SU-DHL-6 (cell line): ENCODE measurements at regions not wholly inside any gene's neighbourhood (a gene's known extent, or its start where the extent isn't known, plus 50 kb on each side); places are given as distances from the start of the nearest gene placed in this dataset.

Experiments used
- H2AFZ ChIP-seq: fragments of 200-600 bp; sonication (generic); 2 replicates; pipeline ENCODE4 v1.6.1; 2014; ENCODE audit warnings: low read depth, mild to moderate bottlenecking, moderate library complexity, mixed read lengths, antibody characterized with exemption, low read length; ENCODE audit not compliant: severe bottlenecking
- H3F3A ChIP-seq: fragments of 200-600 bp; shearing (Covaris generic); 2 replicates; pipeline ENCODE4 v1.6.0; 2016; ENCODE audit warnings: antibody characterized with exemption, mild to moderate bottlenecking; ENCODE audit not compliant: insufficient read depth
- H3K27ac ChIP-seq: fragments of 200-600 bp; sonication (generic); 2 replicates; pipeline ENCODE4 v1.5.1; 2016; ENCODE audit warnings: low read depth, mild to moderate bottlenecking, low read length, moderate library complexity, mixed read lengths
- H3K27me3 ChIP-seq: fragments of 200-600 bp; sonication (generic), shearing (Covaris generic); 2 replicates; pipeline ENCODE4 v1.6.0; 2014; ENCODE audit warnings: mild to moderate bottlenecking, low read length
- H3K36me3 ChIP-seq: fragments of 200-600 bp; sonication (generic); 2 replicates; pipeline ENCODE4 v1.6.1; 2014; ENCODE audit warnings: mild to moderate bottlenecking, low read length, mixed read lengths
- H3K4me2 ChIP-seq: fragments of 300-600, 200-600 bp; shearing (Covaris generic), sonication (generic); 2 replicates; pipeline ENCODE4 v1.6.0; 2014; ENCODE audit warnings: low read length, low read depth, mild to moderate bottlenecking; ENCODE audit not compliant: poor library complexity, severe bottlenecking
- H3K4me3 ChIP-seq: fragments of 200-600 bp; sonication (generic); 2 replicates; pipeline ENCODE4 v1.5.1; 2014; ENCODE audit warnings: antibody characterized with exemption, low read length, mild to moderate bottlenecking, mixed read lengths; ENCODE audit not compliant: insufficient read depth, poor library complexity, severe bottlenecking
- H3K79me2 ChIP-seq: fragments of 200-600 bp; sonication (generic); 2 replicates; pipeline ENCODE4 v1.6.1; 2014; ENCODE audit warnings: mild to moderate bottlenecking, low read length, moderate library complexity; ENCODE audit not compliant: insufficient read depth
- H3K9ac ChIP-seq: fragments of 200-600 bp; sonication (generic); 2 replicates; pipeline ENCODE4 v1.7.0; 2014; ENCODE audit warnings: mild to moderate bottlenecking, low read length
- H3K9me2 ChIP-seq: fragments of 200-600 bp; sonication (generic); replicated peaks from 2 replicates; pipeline ENCODE4 v1.6.1; 2014; ENCODE audit warnings: low read length; ENCODE audit not compliant: insufficient read depth
- H3K9me3 ChIP-seq: fragments of 200-600 bp; sonication (generic); 2 replicates; pipeline ENCODE4 v1.6.1; 2014; ENCODE audit warnings: low read length, mixed read lengths; ENCODE audit not compliant: insufficient read depth
- H4K20me1 ChIP-seq: fragments of 200-600 bp; sonication (generic); 2 replicates; pipeline ENCODE4 v1.6.1; 2014; ENCODE audit warnings: low read depth, mild to moderate bottlenecking, antibody characterized with exemption, low read length, moderate library complexity, mixed read lengths
- CTCF ChIP-seq: fragments of 200-600 bp; sonication (generic); IDR thresholded peaks from one replicate; pipeline ENCODE4 v1.5.1; 2017; ENCODE audit warnings: antibody characterized with exemption, mild to moderate bottlenecking, low read length, moderate library complexity; ENCODE audit not compliant: insufficient read depth, poor library complexity, severe bottlenecking
- EZH2phosphoT487 ChIP-seq: fragments of 200-600 bp; sonication (generic), shearing (Covaris generic); conservative IDR thresholded peaks from 2 replicates; pipeline ENCODE4 v1.6.1; 2018; ENCODE audit warnings: mild to moderate bottlenecking, antibody characterized with exemption, low read length, moderate library complexity, mixed read lengths

GRCh38 chr11:128299132-128299726, 288.1 kb downstream of the ETS1 start:
- TF ChIP-seq CTCF (no peak), EZH2phosphoT487 (no peak)
- Histone ChIP-seq H3K27me3 (no peaks in the 10 kb centered on the region), H3K27ac (no peak overlapping the region), H3K79me2 (no peaks in the 10 kb centered on the region), H3K4me2 (no peak overlapping the region), H2AFZ (no peak overlapping the region), H3K9me3 (no peaks in the 10 kb centered on the region), H3K9me2 (no peaks in the 10 kb centered on the region), H3K36me3 (no peaks in the 10 kb centered on the region), H3K9ac (no peak overlapping the region), H3F3A (no peaks in the 10 kb centered on the region), H3K4me3 (no peak overlapping the region), H4K20me1 (no peaks in the 10 kb centered on the region)

- no peak overlapping the region for H3K4me2 ChIP-seq
- no peak overlapping the region for H3K9ac ChIP-seq
- no peaks in the 10 kb centered on the region for H4K20me1 ChIP-seq
- no peak overlapping the region for H2AFZ ChIP-seq
- no peaks in the 10 kb centered on the region for H3K36me3 ChIP-seq
- no peak overlapping the region for H3K4me3 ChIP-seq
- H3K9me3 ChIP-seq = no peaks in the 10 kb centered on the region
- H3K27ac ChIP-seq = no peak overlapping the region
- no peak for TF ChIP-seq CTCF
- no peak for TF ChIP-seq EZH2phosphoT487
- H3K79me2 ChIP-seq = no peaks in the 10 kb centered on the region
- H3K9me2 ChIP-seq = no peaks in the 10 kb centered on the region
- H3K27me3 ChIP-seq = no peaks in the 10 kb centered on the region
- H3F3A ChIP-seq = no peaks in the 10 kb centered on the region
Observed at GRCh38 chr11:128298271-128298670, 289.1 kb downstream of the ETS1 start.

GRCh38 chr11:128297805-128298204, 289.6 kb downstream of the ETS1 start:
- Histone ChIP-seq H3K4me3 (no peak overlapping the region), H4K20me1 (no peaks in the 10 kb centered on the region), H3K36me3 (no peaks in the 10 kb centered on the region), H3K9me2 (no peaks in the 10 kb centered on the region), H3F3A (no peaks in the 10 kb centered on the region), H3K27me3 (no peaks in the 10 kb centered on the region), H3K9ac (no peak overlapping the region), H3K9me3 (no peaks in the 10 kb centered on the region), H3K27ac (no peak overlapping the region), H3K79me2 (no peaks in the 10 kb centered on the region), H2AFZ (no peak overlapping the region), H3K4me2 (no peak overlapping the region)
- TF ChIP-seq EZH2phosphoT487 (no peak), CTCF (no peak)
